ENCODE measurements at regions not wholly inside any gene's neighbourhood (a gene's known extent, or its start where the extent isn't known, plus 50 kb on each side); places are given as distances from the start of the nearest gene placed in this dataset.

- TF ChIP-seq CTCF (IDR thresholded peaks at IDR 0.05; ENCODE audit: extremely low read depth in 1 of 2, insufficient read depth in 1 of 2, low read depth in 1 of 2, low read length in 2 of 2) (no peak), POLR2A (IDR thresholded peaks at IDR 0.05; ENCODE audit: low read depth, low read length) (no peak), EZH2 (IDR thresholded peaks at IDR 0.05; ENCODE audit: borderline replicate concordance, low read depth, low read length, severe bottlenecking) (no peak), JUN (IDR thresholded peaks at IDR 0.05; ENCODE audit: borderline replicate concordance, insufficient read depth, insufficient read length, low read depth) (no peak), POLR2AphosphoS5 (IDR thresholded peaks at IDR 0.05; ENCODE audit: insufficient read depth, low read depth, low read length) (no peak)
Measured at GRCh38 chr5:14986413-14986812, 114.8 kb upstream of the ANKH start.

Data from endothelial cell of umbilical vein (primary cell).